ENCODE measurements at regions not wholly inside any gene's neighbourhood (a gene's known extent, or its start where the extent isn't known, plus 50 kb on each side); places are given as distances from the start of the nearest gene placed in this dataset.

DNA sequence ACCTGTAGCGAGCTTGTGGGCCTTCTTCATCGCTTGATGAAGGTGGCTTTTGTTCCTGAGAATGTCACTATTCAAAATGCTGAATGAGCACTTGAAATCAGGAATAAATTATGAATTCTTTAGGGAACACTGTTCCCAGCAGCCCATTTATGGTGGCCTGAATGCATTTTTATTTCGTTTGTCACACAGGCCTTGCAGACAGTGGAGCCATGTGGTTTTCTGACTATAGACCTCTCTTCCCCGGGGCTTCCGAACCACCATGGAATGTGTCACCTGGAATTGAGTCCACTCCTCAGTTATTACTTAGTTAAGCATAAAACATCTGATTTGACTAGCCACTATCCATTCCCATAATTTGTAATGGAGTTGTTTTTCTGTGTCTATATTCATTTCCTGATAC lies 396.9 kb downstream of the IRS2 start:
- intact Hi-C loops (cut with micrococcal nuclease), result no loop called here
- ChIA-PET POLR2A (ENCODE audit: unreplicated experiment) (no interaction called here), CTCF (no interaction called here)
- Histone ChIP-seq H3K27ac (ENCODE audit: insufficient read depth, low read length) (no peak overlapping the region), H4K91ac (ENCODE audit: insufficient read depth, low read depth, low read length) (peak overlapping the region; percentile 42; the same call in 1 of the 2 replicates), H3K56ac (ENCODE audit: extremely low read depth, insufficient read depth, low read length) (no peak overlapping the region), H3K79me1 (ENCODE audit: low read depth in 1 of 2, low read length in 2 of 2) (no peaks in the 10 kb centered on the region), H3K9me1 (ENCODE audit: insufficient read depth, low read length) (peaks cover 6% of the 10 kb centered on the region), H3K4me2 (ENCODE audit: low read depth, low read length) (no peak overlapping the region), H3K36me3 (ENCODE audit: control insufficient read depth, insufficient read depth, low read length) (no peaks in the 10 kb centered on the region), H3K23ac (ENCODE audit: low read depth, low read length) (no peak overlapping the region), H3K18ac (ENCODE audit: low read depth, low read length) (peak overlapping the region; percentile 30; the same call in 1 of the 2 replicates), H4K20me1 (ENCODE audit: insufficient read depth, low read length) (no peaks in the 10 kb centered on the region), H3K27me3 (ENCODE audit: control insufficient read depth, insufficient read depth, low read length) (no peaks in the 10 kb centered on the region), H3K14ac (replicated peaks; ENCODE audit: low read depth, low read length) (peak overlapping the region; percentile 63; the same call in 1 of the 2 replicates), H3K9ac (ENCODE audit: low read depth, low read length) (no peak overlapping the region), H4K5ac (ENCODE audit: low read depth, low read length) (peak overlapping the region; percentile 33; the same call in 1 of the 2 replicates), H2AK5ac (ENCODE audit: low read depth, low read length) (peak overlapping the region; percentile 41; the same call in 1 of the 2 replicates), H2BK120ac (ENCODE audit: low read depth, low read length) (peak overlapping the region; percentile 80), H4K8ac (ENCODE audit: low read depth in 2 of 2, low read length in 2 of 2) (peak overlapping the region in 1 of 2 experiments; percentile 73; a peak in 2 of 4 replicates), H3K4ac (ENCODE audit: low read depth, low read length) (peak overlapping the region; percentile 65), H3K4me1 (ENCODE audit: control insufficient read depth, insufficient read depth, low read length) (peaks cover 7% of the 10 kb centered on the region), H2BK15ac (ENCODE audit: low read depth, low read length) (0 out of 3 replicates have a peak overlapping the region, but pooled peaks have one; percentile 49), H2AFZ (replicated peaks; ENCODE audit: low read length, poor library complexity) (no peak overlapping the region), H2BK20ac (ENCODE audit: low read depth, low read length) (peak overlapping the region; percentile 57; the same call in 1 of the 2 replicates), H3K4me3 (ENCODE audit: insufficient read depth, low read depth, low read length) (no peak overlapping the region), H2BK5ac (ENCODE audit: low read depth, low read length, poor library complexity, severe bottlenecking) (no peak overlapping the region), H2AK9ac (replicated peaks; ENCODE audit: low read depth, low read length, poor library complexity) (no peak overlapping the region), H3K9me3 (ENCODE audit: control insufficient read depth, insufficient read depth, low read length) (no peaks in the 10 kb centered on the region)
- ATAC-seq (ENCODE audit: low read depth) (no peak), DNase-seq (peak; percentile 37)
- TF ChIP-seq MAFK (IDR thresholded peaks at IDR 0.05; ENCODE audit: low read depth, low read length) (0 out of 2 replicates have a peak, but pooled peaks have one; percentile 37), RFX5 (IDR thresholded peaks at IDR 0.05; ENCODE audit: low read depth, low read length) (no peak), RCOR1 (IDR thresholded peaks at IDR 0.05; ENCODE audit: insufficient replicate concordance, low read length) (no peak), MXI1 (IDR thresholded peaks at IDR 0.05; ENCODE audit: borderline replicate concordance, low read depth, low read length) (no peak)
- in situ Hi-C loops (cut with MboI; ENCODE audit: low sequenced_read_pairs), result no loop called here
- no TSS peak for BruUV-seq (replicated peaks)
- dilution Hi-C loops (cut with HindIII; ENCODE audit: low sequenced_read_pairs, unreplicated experiment), result no loop called here
- WGBS, 2 experiments (ENCODE audit: extremely low coverage in 2 of 2, insufficient read length in 1 of 2), result 40% methylated on average over 1 of the region's 5 CpGs; no CpG with 5 or more reads in 1 of the 2 experiments

Measured in IMR-90 (cell line).